OCI-M2 (cell line): ENCODE measurements at regions not wholly inside any gene's neighbourhood (a gene's known extent, or its start where the extent isn't known, plus 50 kb on each side); places are given as distances from the start of the nearest gene placed in this dataset.

Experiments
- DNase-seq: peaks from one replicate; lab custom pipeline; 2025; ENCODE audit not compliant: unreplicated experiment; lab: John Stamatoyannopoulos, UW

- no peak for DNase-seq
Measured at GRCh38 chr1:244255426-244255965, 196.2 kb downstream of the ADSS2 start.

GRCh38 chr1:244256086-244256676, 195.5 kb downstream of the ADSS2 start:
- no peak for DNase-seq

- no peak for DNase-seq
Measured at GRCh38 chr1:244264163-244264562, 187.5 kb downstream of the ADSS2 start.

- DNase-seq = no peak
Measured at GRCh38 chr1:244265507-244265906, 186.2 kb downstream of the ADSS2 start.

GRCh38 chr1:244269169-244269568, 182.5 kb downstream of the ADSS2 start:
- DNase-seq = no peak

- no peak for DNase-seq
Measured at GRCh38 chr1:244271004-244271403, 180.7 kb downstream of the ADSS2 start.

GRCh38 chr1:244271691-244272308, 179.9 kb downstream of the ADSS2 start:
- DNase-seq = no peak

- peak; percentile 75 for DNase-seq
Measured at GRCh38 chr1:244272471-244273261, 179.0 kb downstream of the ADSS2 start.

- DNase-seq = no peak
Measured at GRCh38 chr1:244273262-244273844, 178.4 kb downstream of the ADSS2 start.

GRCh38 chr1:244273845-244274619, 177.7 kb downstream of the ADSS2 start:
- no peak for DNase-seq

- DNase-seq = no peak
Measured at GRCh38 chr1:244276646-244277045, 175.1 kb downstream of the ADSS2 start.

- DNase-seq = no peak
Measured at GRCh38 chr1:244280201-244280600, 171.5 kb downstream of the ADSS2 start.

- DNase-seq = no peak
Measured at GRCh38 chr1:244280859-244281258, 170.8 kb downstream of the ADSS2 start.

GRCh38 chr1:244283772-244284171, 167.9 kb downstream of the ADSS2 start:
- no peak for DNase-seq

- no peak for DNase-seq
Measured at GRCh38 chr1:244284641-244285156, 167.0 kb downstream of the ADSS2 start.

GRCh38 chr1:244286341-244286740, 165.4 kb downstream of the ADSS2 start:
- no peak for DNase-seq

- DNase-seq = no peak
Measured at GRCh38 chr1:244287726-244288125, 164.0 kb downstream of the ADSS2 start.

- no peak for DNase-seq
Measured at GRCh38 chr1:244288663-244289062, 163.0 kb downstream of the ADSS2 start.

GRCh38 chr1:244289991-244290785, 161.5 kb downstream of the ADSS2 start:
- DNase-seq = no peak
